ENCODE measurements at regions not wholly inside any gene's neighbourhood (a gene's known extent, or its start where the extent isn't known, plus 50 kb on each side); places are given as distances from the start of the nearest gene placed in this dataset.
"Not testable (repeated sequence)": the region's sequence is repeated elsewhere in the genome, so short reads cannot be mapped to it uniquely, and the experiment has no call there.

GRCh38 chr2:11997142-11997541, 250.7 kb downstream of the LPIN1 start:
- no peak for DNase-seq

DNA sequence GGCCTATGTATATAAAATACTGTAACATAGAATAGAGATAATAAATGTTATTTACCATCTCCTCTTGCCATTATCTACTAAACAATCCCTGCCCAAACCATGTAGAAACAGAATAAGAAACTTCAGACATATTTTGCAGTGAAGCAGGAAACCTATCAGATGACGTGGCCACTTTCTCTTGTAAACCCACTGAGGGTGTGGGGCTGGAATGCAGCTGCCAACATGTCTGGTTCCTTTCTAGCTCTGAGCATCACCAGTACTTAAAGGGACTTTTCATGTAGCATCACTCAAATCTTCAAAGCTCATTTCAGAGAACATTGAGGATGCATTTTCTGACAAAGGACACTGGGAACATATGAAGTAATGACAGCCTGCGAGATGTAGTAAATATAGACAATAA, 251.8 kb downstream of the LPIN1 start:
- DNase-seq: no peak

DNA sequence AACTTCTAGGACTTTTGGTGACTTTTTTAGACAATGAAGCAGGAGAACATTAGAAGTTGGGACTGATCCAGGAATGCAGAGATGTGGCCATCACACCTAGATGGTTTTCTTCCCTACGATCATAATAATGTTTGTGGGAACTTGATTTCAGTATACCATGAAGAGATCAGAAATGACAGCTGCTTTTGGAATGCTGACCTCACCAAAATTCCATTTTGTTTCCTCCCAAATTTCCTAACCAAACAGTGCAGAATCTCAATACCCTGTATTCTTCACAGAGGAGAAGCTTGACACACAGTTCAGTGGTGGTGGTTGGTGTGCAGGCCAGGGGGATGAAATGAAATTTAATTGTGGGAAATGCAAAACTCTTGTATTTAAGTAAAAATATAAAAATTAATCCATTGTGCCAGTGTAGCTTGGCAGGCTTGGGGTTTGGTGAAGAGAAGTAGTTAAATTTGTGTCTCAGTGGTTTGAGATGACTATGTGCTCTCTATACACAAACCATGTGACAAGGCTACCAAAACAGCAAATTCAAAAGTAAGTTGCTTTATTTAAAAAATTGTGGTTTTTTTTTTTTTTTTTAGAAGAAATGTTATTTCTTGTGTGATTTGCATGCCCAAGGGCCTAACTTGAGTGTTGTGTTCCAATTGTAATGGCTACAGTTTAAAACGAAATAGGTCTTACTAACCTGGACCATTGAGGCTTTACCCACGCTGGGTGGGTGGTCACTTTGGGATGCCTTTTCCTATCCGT, 252.4 kb downstream of the LPIN1 start:
- DNase-seq: no peak

- no peak for DNase-seq
These were observed 255.2 kb downstream of the LPIN1 start for GRCh38 chr2:12001621-12002020.

- DNase-seq: no peak
These were observed 255.8 kb downstream of the LPIN1 start for GRCh38 chr2:12002215-12002614.

DNA sequence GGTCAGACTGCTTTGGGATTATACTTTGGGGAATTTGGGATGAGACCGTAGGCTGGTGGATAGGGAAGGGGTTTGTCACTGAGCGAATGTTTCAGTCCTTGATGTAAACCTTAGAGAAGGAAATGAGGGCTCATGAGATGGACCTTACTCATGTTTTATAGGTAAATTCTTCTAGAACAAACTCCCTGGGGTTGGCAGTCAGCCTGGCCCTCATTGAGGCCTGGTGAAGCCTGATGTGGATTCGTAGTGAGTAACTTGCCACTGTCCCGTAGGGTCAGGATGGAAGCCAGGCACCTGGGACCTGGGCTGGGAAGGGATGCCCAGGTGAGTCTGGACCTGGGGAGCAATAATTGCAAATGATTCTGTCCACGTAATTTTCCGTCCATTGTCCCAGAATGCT, 258.3 kb downstream of the LPIN1 start:
- DNase-seq: no peak

DNA sequence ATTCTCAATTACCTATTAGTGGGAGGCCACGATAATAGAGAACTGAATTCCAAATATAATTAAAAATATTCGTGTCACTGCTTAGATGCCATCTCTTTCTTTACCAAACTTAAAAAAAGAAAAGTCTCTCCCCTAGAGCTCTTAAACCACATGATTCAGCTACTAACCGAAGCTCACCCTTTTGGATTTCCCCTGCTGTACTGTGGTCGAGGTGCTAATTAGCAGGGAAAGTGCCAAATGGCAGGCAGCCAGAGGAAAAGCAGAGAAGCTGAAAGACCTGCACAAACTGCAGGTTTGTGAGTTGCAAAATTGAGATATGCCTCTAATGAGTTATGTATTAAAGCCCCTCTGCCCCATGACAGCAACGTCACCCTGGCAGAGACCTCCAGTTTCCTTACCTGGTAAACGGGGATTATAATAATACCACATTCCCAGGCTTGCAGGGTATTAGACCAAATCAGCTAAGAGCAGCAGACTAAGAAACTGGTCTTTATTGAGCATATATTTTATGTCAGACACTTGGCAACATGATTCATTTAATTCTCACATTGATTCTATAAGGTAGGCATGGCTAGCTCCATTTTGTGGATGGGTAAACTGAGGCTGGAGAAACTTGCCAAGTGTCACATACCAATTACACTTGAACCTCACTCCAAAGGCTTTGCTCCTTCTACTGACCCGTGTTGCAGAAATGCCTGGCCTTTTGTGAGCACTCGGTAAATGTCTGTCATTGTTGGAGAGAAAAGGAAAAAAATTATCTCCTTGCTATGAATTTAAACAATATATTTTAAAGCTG, 259.7 kb downstream of the LPIN1 start:
- DNase-seq: peak; percentile 51

- no peak for DNase-seq
These were observed 260.4 kb downstream of the LPIN1 start for GRCh38 chr2:12006850-12007249.

- no peak for DNase-seq
These were observed 260.9 kb downstream of the LPIN1 start for GRCh38 chr2:12007282-12007681.

GRCh38 chr2:12008425-12009061, 262.1 kb downstream of the LPIN1 start:
- DNase-seq: no peak

GRCh38 chr2:12009323-12009905, 263.0 kb downstream of the LPIN1 start:
- DNase-seq: no peak

- no peak for DNase-seq
These were observed 263.6 kb downstream of the LPIN1 start for GRCh38 chr2:12010059-12010458.

GRCh38 chr2:12010779-12011178, 264.3 kb downstream of the LPIN1 start:
- DNase-seq: no peak

GRCh38 chr2:12014088-12014960, 267.9 kb downstream of the LPIN1 start:
- DNase-seq: no peak

DNA sequence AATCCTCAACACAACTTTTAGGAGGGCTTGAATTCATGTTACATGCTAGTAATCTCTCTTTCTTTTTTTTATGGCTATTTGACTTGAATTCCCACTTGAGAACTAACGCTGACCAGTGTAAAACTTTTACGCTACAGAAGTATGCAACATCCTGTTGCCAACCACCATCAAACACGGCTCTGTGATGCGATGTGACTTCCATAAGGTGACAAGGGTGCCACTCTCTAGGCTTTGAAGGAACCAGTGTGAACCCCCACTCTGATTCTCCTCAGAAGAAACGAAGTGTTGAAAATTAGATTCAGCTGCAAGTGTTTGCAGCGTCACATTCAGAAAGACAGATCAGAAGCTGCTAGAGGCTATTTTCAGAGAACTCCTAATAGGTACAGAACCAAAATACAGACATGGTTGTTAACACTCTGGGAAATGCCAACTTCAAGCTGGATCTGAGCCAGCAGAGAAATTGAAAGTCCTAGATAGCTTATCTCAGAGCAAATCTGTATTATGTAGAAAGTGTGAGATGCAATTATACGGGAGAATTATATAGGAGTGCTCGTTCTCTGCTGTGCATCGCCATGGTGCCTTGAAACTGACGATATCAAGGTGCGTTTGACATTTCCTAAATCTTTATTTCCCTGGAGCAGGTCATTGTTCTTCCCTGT, 271.2 kb downstream of the LPIN1 start:
- no peak for DNase-seq

DNA sequence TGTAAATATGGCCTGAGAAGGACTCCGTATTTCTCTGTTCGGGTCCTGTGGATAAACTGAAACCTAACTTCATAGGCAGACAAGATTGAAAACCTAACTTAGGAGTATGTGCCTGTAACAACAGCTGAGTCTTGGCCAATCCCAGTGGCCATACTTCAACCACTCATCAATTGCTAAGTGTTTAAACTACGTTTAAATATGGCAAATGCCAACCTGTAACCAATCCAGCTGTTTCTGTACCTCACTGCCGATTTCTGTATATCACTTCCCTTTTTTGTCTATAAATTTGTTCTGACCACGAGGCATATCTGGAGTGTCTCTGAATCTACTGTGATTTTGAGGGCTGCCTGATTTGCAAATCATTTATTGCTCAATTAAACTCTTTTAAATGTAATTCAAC, 272.3 kb downstream of the LPIN1 start:
- not testable (repeated sequence) for DNase-seq

DNA sequence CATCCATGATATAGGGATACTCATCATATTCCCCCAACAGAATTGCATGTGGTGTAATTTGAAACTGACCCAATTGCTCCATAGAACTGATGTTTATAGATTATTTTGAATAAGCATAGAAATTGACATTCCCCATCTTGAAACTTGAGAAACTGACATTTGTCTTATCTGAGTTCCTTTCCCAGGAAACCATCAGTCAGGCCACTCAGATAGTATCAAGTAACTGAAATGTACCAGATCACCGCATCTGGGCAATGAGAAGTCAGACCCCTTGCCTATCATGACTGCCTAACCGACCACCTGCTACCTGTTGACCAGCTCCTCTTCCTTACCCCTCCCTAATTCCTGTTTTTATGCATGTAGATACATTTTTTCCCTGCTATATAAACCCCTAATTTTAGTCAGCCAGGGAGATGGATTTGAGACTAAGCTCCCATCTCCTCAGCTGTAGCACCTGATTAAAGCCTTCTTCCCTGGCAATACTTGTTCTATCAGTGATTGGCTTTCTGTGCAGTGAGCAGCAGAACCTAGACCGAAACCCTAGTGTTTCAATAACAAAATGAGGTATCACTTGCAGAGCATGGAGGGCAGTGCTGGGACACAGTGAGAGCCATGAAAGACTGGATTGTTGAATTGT, 274.5 kb downstream of the LPIN1 start:
- DNase-seq: no peak

GRCh38 chr2:12024197-12024907, 277.9 kb downstream of the LPIN1 start:
- DNase-seq: not testable (repeated sequence)

DNA sequence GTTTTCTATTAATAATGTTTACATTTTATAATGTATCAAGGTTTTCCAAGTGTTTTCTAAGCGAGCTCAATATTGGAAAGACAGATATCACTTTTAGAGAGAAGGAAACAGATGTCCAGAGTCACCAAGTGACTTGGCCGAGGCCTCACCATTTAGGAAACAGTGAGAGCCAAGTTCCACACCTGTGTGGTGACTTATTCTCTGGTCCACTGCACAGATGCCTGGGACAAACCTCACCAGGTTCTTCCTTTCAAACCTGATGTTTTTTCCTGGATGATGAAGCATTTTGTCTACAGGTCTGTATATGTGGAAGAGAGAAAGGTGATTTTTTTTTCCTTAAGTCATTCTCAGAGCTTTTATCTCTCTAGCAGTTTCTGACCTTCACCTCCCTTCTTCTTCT, 280.7 kb downstream of the LPIN1 start:
- no peak for DNase-seq

- DNase-seq: no peak
These were observed 285.4 kb downstream of the LPIN1 start for GRCh38 chr2:12031866-12032265.

GRCh38 chr2:12032398-12032797, 286.0 kb downstream of the LPIN1 start:
- DNase-seq: no peak
